NCI-H226 (cell line): ENCODE measurements at regions not wholly inside any gene's neighbourhood (a gene's known extent, or its start where the extent isn't known, plus 50 kb on each side); places are given as distances from the start of the nearest gene placed in this dataset.
A peak's percentile ranks its signal among the peaks of the same experiment; 100 is the strongest.
"Not testable (repeated sequence)": the region's sequence is repeated elsewhere in the genome, so short reads cannot be mapped to it uniquely, and the experiment has no call there.

Source experiments
- DNase-seq: peaks from one replicate; pipeline ENCODE4 v3.0.0-alpha.2; 2015

DNA sequence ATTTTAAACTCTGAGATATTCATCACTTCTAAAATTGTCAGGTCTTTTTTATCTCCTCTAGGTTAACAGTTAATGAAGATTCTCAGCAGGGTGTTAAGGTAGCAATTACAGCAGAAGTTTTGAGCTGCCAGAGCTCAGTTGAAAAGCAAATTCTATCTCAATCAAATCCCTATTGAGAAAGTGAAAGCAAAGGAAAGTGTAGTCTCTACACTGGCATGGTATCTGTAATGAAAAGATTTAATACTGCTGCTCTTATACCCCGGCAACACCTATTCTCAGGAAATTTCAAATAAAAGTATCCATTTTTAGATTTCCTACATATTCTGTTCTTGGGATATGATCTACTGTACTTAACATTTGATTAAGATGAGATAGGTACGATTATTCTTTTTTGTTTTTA, 913.5 kb downstream of the MRPL39 start:
- no peak for DNase-seq

DNA sequence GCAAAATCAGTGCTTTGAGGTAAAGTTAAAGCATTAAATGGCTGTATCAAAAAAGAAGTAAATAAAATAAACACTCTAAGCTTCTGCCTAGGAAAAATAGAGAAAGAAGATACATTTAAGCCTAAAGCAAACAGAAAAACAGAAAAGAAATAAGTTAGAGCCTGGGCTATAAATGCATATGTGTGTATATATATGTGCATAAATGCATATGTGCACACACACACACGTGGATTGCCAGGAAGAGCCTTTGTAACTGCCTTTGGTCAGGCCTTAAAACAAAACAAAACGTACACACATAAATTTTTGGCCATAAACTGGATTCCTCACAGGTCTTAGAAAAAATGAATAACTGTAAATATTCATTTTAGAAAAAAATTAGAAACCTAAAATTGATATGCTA, 925.8 kb downstream of the MRPL39 start:
- no peak for DNase-seq

DNA sequence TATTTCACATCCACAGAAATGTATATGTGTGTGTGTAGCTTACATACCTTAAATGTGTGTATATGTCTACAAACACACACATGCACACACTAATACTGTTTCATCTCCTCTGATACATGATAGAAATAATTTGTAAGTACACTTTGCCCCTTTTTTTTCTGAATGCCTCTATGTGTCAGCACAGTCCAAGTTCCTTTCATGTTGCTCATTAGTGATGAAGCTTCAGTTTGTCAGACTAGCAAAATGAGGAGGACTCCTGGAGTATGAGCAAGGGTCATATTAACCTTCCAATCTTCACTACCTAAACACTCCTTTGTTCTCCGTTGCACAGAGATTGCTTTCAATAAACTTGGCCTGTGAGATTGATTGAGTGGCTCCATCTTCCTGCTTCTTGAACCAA, 935.4 kb downstream of the MRPL39 start:
- DNase-seq, result no peak

DNA sequence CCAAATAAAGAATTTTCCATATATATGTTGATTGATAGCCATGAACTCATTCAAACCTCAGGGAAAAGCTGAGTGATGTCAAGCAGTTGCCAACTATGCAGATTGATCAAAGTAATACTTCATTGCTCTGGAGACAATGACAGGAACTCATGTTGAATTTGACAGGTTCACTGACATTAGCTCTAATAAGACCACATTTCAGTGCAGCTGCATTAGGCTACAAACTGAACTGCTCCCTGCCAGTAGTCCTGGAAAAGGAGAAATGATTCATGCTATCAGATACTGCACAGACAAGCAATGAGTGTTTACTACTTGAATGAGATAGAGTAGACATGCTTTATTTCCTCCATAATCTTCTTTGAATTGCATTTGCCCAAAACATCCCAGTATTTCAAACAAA, 948.4 kb downstream of the MRPL39 start:
- peak; percentile 43 for DNase-seq

DNA sequence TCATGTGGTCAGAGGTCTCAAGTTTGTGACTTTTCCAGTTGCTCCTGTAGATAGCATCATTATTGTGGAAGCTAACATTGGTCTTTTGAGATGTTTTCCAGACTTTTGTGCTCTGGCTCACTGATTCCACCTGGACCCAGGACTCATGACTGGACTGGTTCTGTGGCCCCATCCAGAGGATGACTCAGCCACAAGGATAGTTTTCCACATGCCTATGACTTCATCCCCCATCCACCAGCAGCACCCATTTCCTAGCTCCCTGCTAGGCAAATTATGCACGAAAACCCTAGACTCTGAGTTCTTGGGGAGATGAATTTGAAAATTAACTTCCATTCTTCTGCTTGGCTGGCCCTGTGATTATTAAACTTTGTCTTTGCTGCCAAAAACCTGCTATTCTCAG, 949.3 kb downstream of the MRPL39 start:
- peak; percentile 48 for DNase-seq

DNA sequence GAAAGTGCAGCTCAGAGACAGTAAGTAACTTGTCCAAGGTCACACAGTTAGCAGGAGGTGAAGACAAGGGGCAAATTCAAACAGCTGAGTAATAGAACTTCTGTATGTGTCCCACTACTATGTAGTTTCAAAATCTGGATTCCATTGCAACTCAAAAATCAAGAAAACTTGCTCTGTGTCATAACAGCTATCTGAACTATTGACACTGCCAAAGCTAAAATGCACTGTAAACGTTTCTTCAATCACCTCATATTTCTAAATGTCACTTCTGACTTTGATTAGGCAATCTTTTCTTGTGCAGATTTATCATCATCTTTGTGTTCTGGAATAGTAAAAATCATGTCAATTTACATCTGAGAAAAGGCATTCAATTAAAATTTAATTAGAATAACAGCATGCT, 957.6 kb downstream of the MRPL39 start:
- no peak for DNase-seq

DNA sequence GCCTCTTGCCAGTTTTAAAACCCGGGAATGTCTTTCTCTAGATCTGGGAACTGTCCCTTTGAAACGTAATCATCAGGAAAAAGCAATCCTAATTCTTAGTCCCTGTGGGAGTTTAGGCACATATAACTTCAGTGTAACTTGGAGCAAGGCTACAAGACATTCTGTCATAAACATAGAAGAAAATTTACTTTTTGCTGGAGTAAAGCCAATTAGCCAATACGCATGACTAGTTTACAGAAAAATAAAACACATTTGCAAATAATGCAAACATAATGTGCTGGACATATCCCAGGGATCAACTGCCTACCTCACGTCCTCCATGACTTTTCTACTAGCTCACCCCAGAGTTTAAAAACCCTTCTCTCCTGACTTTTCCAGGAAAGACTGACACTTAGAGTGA, 970.6 kb downstream of the MRPL39 start:
- DNase-seq, result no peak

DNA sequence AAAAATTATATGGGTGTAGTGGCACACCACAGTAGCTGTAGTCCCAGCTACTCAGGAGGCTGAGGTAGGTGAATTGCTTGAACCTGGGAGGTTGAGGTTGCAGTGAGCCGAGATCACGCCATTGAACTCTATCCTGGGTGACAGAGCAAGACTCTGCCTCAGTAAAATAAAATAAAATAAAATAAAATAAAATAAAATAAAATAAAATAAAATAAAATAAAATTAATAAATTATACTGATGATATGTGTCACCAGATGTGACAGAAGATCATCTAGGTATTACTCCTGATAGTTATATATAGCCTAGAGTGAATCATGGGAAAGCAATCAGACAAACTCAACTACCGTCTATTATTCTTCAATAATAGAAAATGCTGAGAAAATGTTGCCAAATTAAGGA, 972.5 kb downstream of the MRPL39 start:
- DNase-seq, result no peak

DNA sequence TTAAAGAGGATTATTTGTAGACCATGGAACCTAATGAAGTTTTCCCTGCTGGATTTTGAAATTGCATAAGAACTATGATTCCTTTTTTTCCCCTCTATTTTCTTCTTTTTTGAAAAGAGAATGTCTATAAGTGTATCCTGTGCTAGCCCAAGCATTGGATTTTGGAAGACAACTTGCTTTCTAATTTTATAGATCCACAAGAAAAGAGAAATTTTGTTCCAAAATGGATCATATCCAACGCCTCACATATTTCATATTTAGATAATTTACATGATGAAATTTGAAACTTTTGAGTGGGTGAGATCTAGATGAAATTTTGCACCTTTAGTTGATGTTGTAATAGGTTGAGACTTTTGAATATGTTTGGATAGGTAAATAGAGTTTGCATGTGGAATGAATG, 978.7 kb downstream of the MRPL39 start:
- DNase-seq, result no peak

DNA sequence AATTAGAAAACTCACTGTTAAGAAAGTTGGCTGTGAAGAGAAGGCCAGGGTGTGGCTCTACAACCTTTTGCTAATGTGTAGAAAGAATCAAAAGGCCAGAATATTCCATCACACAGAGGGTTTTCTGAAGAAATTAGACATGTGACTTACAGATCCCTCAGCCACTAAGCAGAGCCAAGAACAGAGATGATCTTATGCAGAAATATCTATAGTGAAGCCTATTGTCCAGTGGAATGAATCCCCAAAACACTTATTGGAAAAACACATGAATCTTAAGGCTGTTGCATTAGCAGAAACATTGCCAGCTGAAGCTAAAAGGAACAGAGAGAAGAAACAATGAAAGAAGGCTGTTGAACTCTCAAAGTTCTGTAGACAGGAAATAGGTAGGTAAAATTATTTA, 979.2 kb downstream of the MRPL39 start:
- DNase-seq, result no peak

DNA sequence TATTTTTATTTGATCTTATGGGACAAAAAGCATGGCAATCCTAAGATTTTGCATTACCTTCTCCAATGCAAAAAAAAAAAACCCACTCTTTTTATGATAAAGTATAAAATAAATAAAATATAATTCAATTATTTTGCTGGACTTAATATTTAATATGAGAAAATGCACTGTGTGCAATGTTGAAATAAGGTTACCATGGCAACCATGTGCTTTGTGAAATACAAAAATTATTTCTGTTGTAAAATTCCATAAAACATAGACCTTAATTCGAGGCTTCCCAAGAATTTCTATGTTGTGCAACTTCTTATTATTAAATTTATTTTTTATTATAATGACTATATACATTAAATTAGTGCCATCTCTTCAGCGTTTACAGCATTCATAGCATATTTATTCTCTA, 989.5 kb downstream of the MRPL39 start:
- DNase-seq, result no peak

DNA sequence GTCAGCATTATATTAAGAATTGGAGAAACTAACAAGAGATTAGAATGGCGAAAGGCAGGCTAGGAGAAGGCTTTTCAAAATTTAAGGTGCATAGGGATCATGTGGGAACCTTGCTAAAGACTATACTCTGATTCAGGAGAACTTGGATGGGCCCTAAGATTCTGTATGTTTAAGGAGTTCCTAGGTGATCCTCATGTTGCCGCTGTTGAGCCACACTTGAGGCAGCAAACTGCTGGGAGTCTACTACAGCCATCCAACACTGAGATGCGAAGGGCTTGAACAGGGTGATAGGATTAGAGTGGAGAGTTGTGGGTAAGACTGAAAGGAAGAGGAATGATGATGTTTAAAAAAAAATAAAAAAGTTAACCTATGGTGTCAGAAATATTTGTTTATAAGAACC, 1013.2 kb downstream of the MRPL39 start:
- DNase-seq, result no peak

DNA sequence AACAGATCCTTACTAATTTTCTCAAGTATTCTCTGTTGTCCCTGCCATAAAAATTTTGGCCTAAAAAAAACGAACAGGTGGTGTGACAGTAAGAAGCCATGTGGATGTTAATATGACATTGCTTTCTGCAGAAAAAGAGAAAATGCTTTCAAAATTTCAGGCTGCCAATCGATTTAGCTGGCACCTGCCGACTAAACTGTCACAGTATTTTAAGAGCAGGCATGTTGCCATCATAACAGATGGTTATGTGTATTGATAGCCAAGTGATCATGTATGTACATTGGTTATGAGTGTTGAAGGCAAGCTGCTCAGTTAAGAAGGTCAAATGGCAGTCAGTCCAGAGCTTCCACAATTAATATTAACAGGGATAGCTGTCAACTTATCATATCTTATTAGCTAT, 1017.0 kb downstream of the MRPL39 start:
- DNase-seq, result no peak

DNA sequence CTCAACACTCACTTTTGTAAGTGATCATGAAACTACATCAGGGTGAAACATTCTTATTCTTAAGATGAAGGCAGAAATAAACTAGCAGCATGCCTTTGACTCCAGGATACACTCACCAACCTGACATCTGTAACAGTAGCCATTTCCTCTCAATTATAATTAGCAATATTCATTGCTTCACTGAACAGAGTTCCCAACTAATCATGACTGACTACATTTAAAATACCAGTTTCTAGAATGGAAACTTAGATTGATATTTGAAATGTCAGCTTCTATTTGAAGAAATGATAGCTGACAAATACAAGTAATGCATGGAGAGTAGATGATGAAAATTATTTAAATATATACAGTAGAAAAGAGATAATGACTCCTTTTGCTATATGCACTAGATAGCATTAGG, 1023.8 kb downstream of the MRPL39 start:
- DNase-seq, result no peak

DNA sequence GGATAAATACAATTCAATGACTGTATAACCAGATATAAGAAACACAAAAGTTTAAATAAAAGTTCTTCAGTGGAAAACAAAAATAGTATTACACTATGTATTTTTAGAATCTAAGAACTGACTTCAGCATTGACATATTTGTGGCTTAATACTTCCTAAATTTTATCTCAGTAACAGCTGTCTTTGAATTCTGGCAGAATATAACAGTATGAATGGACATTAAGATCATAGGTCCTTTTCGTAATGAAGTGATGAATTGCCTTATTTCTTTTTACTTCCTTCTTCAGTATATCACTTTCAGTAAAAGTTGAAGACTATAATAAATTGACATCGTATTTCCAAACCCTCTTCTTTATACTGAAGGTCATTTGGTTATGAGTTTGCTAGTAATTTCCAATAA, 1030.0 kb downstream of the MRPL39 start:
- no peak for DNase-seq

DNA sequence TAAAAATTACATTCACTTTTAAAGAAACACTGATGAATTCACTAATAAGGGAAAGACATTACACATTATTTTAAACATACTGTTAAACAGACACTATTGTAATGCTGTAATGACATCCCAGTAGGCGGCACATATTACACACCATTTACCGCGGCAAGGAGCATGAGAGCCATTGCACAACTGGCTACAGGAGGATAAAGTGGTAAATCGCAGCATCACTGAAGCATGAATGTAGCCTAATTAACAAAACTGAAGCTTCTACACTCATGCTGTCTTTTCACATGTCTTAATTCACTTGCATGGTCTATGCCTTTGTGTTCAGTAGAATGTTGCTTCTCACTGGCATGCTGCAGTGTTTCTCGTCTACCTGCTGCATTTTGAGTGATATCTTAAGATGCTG, 1046.0 kb downstream of the MRPL39 start:
- DNase-seq, result no peak

DNA sequence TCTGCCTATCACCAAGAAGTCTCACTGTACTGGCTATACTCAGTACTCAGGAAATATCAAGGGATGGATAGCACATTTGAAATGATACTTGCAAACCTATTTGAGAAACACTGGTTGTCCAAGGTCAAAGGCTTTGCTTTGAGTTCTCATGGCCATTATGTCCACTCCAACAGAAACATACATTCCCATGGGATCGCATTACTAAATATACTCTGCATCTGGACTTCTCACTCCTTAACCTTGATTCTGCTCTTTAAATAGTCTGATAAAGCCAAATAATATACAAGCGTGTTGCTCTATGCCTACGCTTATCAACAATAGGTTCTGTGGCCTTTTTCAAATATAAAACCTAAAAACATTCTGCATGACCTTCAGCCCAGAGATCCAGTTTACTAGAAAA, 1054.8 kb downstream of the MRPL39 start:
- DNase-seq, result no peak

DNA sequence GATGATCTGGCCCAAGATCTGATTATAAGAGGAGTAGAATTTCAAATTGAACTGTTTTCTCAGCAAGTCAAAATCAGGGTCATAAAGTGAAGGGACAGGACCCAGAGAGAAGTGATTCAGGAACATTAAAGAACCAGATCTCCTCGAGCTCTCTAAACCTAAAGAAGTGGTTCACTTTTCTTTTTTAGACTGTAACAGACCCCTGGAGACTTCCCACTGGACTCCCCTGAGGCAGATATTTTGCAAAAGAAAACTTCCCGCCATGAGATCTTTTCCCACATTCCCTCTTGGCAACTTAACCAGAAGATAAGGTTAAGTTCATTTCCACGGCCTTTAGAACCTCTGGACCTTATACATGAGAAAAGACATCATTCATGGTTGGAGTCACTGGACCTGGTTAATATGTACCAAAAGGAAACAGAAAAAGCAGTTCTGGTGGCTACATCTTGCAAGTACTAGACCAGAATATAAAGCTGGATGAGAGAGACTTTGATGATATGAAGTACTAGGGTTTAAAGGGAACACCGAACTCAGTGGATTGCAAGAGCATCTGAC, 1061.4 kb downstream of the MRPL39 start:
- no peak for DNase-seq

DNA sequence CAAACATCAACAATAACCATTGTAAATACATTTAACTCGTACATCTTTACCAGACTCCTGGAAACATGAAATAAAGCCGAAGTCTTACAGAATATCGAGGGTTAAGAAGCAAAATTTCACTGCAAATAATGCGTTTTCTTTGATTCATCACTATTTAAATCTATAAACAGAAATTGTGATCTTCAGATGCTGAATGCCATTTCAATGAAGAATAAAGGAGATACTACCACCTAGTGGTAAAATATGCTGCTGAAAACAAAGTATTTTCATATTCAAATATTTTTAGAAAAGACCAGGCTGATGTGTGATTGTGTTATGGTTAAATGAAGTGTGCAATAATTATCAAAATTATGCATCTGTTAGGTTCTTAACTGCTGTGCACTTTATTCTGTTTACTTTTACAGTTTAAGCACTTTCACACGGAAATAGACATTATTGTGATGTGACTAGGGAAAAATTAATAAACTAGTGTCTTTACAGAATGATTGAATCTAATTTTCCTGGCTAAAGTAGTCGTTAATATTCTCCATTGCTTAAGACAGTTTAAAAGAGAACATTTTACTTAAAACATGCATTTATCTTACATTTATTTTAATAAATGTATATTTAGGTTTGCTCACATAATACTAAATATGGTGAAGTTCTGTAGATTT, 1093.1 kb downstream of the MRPL39 start:
- no peak for DNase-seq

DNA sequence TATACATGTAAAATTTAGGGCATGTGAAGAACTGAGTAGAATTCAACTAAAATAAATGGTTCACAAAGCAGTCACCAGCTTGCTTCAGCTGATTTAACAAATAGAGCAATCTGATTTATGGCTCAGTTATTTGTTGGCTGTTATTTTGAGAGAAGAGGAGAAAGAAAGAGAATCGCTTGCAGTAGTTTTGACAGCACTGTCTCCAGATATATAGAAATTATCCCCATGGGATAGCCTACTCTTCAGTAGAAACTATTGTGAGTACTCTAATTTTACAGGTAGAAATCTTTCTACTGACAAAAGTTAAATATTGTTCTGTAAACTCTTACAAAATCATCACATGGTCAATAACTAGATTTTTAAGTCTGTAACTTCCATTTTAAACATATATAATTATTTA, 1098.2 kb downstream of the MRPL39 start:
- no peak for DNase-seq

DNA sequence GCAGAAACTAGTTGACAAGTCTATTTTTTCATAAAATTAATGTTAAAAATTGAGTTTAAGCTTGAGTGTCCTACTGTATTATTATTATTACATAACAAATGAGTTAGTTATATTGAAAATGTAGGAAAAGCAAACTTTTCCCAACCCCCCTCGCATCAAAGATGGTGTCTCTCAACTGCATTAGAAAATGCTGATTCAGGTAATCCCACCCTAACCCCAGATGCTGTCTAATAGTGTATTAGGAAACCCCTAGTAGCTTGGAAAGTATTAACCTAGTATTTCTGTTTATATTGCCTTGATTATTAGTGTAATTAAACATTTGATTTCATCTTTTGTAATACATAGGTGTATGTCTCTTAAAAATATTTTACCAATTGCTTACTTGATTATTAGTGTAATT, 1120.3 kb downstream of the MRPL39 start:
- no peak for DNase-seq

DNA sequence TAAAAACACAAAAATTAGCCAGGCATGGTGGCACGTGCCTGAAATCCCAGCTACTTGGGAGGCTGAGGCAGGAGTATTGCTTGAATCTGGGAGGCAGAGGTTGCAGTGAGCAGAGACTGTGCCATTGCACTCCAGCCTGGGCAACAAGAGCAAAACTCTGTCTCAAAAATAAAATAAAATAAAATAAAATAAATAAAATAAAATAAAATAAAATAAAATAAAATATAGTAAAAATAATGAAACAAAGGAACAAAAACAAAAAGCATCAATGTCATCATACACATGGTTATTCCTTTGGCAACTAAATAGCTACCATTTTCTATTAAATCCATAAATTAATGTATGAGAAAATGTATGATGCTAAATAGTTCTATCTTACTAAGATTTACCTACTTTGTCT, 1123.9 kb downstream of the MRPL39 start:
- not testable (repeated sequence) for DNase-seq

DNA sequence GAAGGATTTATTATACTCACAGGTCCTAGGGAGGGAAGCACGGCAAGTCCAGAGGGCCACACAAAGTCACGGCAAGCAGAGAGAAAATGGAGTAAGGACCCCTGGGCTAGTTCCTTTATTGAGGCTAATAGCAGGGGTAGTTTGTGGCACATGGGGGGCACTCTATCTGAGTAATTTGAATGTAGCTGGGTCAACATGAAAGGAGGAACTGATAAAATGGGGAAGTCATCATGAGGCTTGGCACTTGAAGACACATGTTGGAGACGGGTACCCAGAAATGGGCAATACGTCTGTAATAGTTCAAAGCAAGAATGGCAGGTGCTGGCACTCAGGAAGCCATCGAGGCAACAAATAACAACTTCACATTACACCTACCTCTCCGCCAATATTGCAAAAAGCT, 1136.4 kb downstream of the MRPL39 start:
- no peak for DNase-seq

DNA sequence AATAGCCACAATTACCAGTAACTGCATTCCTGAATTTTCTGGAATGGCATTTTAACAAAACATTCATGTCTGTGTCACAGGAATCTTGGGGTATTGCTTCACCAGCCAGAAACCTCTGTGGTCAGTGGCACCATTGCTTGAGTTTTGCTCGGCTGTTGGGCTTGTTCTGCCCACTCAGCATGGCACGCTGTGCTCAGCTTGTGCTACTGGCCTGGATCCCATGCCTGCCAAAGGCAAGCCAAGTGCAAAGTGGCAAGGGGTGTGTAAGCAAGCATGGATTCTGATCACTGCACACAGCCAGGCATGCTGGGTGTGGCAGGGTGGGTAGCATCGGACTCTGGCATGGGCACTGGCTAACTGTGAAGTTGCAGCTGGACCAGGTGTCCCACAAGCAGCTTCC, 1150.9 kb downstream of the MRPL39 start:
- DNase-seq, result no peak

DNA sequence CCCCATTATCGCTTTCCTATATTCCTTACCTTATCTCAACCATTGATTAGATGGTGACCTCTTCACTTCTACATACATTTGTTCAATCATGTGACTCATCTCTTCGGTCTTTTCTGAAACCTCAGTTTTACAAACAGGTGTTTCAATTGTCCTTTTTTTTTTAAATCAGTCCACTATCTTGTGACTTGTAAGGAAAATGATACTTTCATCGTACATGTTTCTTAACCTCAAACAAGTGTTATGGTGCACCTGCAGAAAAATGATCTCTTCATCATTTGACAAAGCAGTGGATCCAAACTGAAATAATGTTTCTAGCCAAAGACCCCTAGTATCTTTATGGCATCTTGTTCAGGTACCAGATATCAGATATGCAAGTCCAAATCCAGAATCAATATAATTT, 1157.2 kb downstream of the MRPL39 start:
- no peak for DNase-seq

DNA sequence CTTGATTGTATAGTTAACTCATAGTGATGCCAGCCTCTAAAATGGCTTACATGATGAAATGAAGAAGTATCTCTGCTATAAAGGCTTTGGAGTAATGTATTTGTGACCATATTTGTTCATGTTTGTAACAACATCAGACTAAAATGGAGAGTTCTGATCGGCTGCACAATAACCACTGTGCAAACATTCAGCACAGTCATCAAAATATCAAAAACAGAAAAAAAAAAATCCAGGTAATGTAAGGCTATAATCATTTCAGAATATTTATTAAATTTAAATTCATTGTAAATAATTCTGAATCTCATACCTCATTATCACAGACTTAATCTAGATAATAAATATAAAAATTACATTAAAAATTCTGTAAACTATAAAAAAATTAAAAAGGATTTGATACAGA, 1161.8 kb downstream of the MRPL39 start:
- DNase-seq, result no peak
